ES-I3 (cell line): ENCODE measurements at regions not wholly inside any gene's neighbourhood (a gene's known extent, or its start where the extent isn't known, plus 50 kb on each side); places are given as distances from the start of the nearest gene placed in this dataset.
"Not testable (repeated sequence)": the region's sequence is repeated elsewhere in the genome, so short reads cannot be mapped to it uniquely, and the experiment has no call there.

Experiments used
- H3K36me3 ChIP-seq: 2 replicates; pipeline ENCODE4 v1.6.1; 2013; ENCODE audit warnings: mild to moderate bottlenecking, low read length, control low read depth, moderate library complexity; ENCODE audit not compliant: insufficient read depth
- H3K4me1 ChIP-seq: 2 replicates; pipeline ENCODE4 v1.6.1; 2013; ENCODE audit warnings: mild to moderate bottlenecking, control low read depth, low read length; ENCODE audit not compliant: insufficient read depth
- H3K9ac ChIP-seq: 2 replicates; pipeline ENCODE4 v1.6.1; 2013; ENCODE audit warnings: low read depth, mild to moderate bottlenecking, low read length, moderate library complexity
- H3K9me3 ChIP-seq: 2 replicates; pipeline ENCODE4 v1.6.1; 2013; ENCODE audit warnings: mild to moderate bottlenecking, low read length, moderate library complexity; ENCODE audit not compliant: control insufficient read depth, insufficient read depth

GRCh38 chr4:138475116-138475515 is 233.0 kb upstream of the SLC7A11 start:
- Histone ChIP-seq H3K9ac (no peak overlapping the region), H3K36me3 (no peaks in the 10 kb centered on the region), H3K4me1 (peaks cover 7% of the 10 kb centered on the region; the same call in 1 of the 2 replicates), H3K9me3 (no peaks in the 10 kb centered on the region)

- Histone ChIP-seq H3K9ac (no peak overlapping the region), H3K36me3 (no peaks in the 10 kb centered on the region), H3K9me3 (no peaks in the 10 kb centered on the region), H3K4me1 (peaks cover 7% of the 10 kb centered on the region; the same call in 1 of the 2 replicates)
These were observed 231.2 kb upstream of the SLC7A11 start for GRCh38 chr4:138473339-138473738.

GRCh38 chr4:138460477-138461414 is 218.6 kb upstream of the SLC7A11 start:
- Histone ChIP-seq H3K9ac (no peak overlapping the region), H3K36me3 (no peaks in the 10 kb centered on the region), H3K4me1 (peaks cover 6% of the 10 kb centered on the region; the same call in 1 of the 2 replicates), H3K9me3 (no peaks in the 10 kb centered on the region)

DNA sequence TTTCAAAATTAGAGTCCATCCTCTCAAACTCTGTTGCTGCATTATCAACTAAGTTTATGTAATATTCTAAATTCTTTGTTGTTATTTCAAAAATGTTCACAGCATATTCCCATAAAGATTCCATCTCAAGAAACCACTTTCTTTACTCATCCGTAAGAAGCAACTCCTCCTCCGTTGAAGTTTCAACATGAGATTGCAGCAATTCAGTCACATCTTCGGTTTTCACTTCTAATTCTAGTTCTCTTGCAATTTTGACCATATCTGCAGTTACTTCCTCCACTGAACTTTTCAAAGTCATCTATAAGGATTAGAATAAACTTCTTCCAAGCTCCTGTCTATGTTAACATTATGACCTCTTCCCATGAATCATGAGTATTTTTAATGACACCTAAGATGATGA is 216.6 kb upstream of the SLC7A11 start:
- no peaks in the 10 kb centered on the region for H3K36me3 ChIP-seq
- H3K4me1 ChIP-seq = peaks cover 10% of the 10 kb centered on the region
- H3K9me3 ChIP-seq = no peaks in the 10 kb centered on the region
- H3K9ac ChIP-seq = no peak overlapping the region

GRCh38 chr4:138456349-138456748 is 214.2 kb upstream of the SLC7A11 start:
- not testable (repeated sequence) for H3K9ac ChIP-seq, H3K9me3 ChIP-seq
- peaks cover 10% of the 10 kb centered on the region for H3K4me1 ChIP-seq

GRCh38 chr4:138455097-138455496 is 212.9 kb upstream of the SLC7A11 start:
- H3K9me3 ChIP-seq = no peaks in the 10 kb centered on the region
- H3K36me3 ChIP-seq = no peaks in the 10 kb centered on the region
- H3K9ac ChIP-seq = no peak overlapping the region
- peaks cover 10% of the 10 kb centered on the region for H3K4me1 ChIP-seq

More at GRCh38 chr4:138456349-138456748, 214.2 kb upstream of the SLC7A11 start:
- not testable (repeated sequence) for H3K36me3 ChIP-seq

- no peak overlapping the region for H3K9ac ChIP-seq
- H3K4me1 ChIP-seq = peaks cover 10% of the 10 kb centered on the region
- H3K36me3 ChIP-seq = no peaks in the 10 kb centered on the region
- no peaks in the 10 kb centered on the region for H3K9me3 ChIP-seq
These were observed 210.7 kb upstream of the SLC7A11 start for GRCh38 chr4:138452826-138453225.

GRCh38 chr4:138451276-138451663 is 209.1 kb upstream of the SLC7A11 start:
- Histone ChIP-seq H3K4me1 (peaks cover 4% of the 10 kb centered on the region), H3K9ac (no peak overlapping the region)

DNA sequence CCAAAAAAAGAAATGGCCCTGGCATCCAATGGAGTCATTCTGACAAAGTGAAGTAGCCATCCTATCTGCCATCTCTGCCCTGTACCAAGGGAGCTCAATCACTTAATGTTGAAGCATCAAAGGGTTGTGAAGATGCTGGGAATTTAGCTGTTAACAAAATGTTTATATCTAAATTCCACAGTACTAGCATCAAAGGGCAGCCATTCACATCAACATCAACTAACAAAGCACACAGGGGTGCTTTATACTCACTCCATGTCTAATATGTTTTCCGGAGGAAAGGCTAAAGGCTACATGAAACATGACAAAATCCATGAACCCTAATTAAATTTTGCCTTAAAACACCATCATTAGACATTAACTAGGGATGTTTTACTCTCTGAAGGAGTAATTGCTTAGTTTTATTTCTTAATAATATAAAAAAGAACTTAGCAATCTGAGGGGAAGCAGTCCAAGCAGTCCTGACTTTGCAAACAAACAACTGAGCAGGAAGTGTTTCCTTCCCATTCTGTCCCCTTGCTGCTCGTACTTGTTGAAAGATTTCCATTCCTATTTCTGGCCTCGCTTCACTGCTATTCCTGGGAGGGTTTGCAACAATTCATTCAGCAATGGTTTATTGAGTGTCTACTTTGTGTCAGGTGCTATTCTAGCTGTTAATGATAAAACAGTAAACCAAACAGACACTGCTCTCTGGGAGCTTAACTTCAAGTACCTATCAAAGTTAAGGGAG is 208.6 kb upstream of the SLC7A11 start:
- Histone ChIP-seq H3K36me3 (no peaks in the 10 kb centered on the region), H3K4me1 (peaks cover 4% of the 10 kb centered on the region), H3K9ac (no peak overlapping the region), H3K9me3 (no peaks in the 10 kb centered on the region)

More at GRCh38 chr4:138451276-138451663, 209.1 kb upstream of the SLC7A11 start:
- Histone ChIP-seq H3K9me3 (no peaks in the 10 kb centered on the region), H3K36me3 (no peaks in the 10 kb centered on the region)

DNA sequence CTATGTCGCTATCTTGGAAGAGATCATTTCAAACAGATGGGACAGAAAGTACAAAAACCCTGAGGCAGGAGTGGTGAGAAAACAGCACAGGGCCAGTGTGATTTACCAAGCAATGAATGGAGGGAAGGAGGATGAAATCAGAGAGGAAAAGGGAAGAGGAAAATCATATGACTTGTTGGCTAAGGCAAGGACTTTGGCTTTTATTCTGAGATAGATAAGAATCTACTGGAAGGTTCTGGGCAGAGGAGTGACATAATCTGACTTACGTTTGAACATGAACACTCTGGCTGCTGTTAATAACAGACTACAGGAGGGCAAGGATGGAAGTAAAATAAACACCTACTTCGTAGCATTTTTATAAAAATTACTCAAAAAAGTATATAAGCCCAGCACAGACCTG is 207.8 kb upstream of the SLC7A11 start:
- H3K36me3 ChIP-seq = no peaks in the 10 kb centered on the region
- H3K9me3 ChIP-seq = no peaks in the 10 kb centered on the region
- H3K4me1 ChIP-seq = no peaks in the 10 kb centered on the region
- H3K9ac ChIP-seq = no peak overlapping the region

DNA sequence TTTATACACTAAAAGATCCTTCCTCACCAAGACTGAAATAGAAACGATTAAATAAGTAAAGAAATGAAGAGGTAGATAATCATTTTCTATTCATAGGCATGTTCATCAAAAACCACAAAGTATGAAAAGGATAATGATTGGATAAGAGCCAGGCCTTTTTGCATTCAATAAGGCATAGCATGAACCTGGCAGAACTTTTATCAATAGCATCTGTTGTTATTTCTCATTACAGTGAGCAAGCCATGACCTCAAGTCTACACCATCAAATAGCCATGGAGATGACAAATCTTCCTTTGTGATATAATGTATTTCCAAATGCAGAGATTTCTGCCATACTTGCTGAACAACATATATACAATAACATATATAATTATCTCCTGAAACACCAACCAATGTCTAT is 206.0 kb upstream of the SLC7A11 start:
- no peak overlapping the region for H3K9ac ChIP-seq
- no peaks in the 10 kb centered on the region for H3K4me1 ChIP-seq
- H3K36me3 ChIP-seq = no peaks in the 10 kb centered on the region
- no peaks in the 10 kb centered on the region for H3K9me3 ChIP-seq

DNA sequence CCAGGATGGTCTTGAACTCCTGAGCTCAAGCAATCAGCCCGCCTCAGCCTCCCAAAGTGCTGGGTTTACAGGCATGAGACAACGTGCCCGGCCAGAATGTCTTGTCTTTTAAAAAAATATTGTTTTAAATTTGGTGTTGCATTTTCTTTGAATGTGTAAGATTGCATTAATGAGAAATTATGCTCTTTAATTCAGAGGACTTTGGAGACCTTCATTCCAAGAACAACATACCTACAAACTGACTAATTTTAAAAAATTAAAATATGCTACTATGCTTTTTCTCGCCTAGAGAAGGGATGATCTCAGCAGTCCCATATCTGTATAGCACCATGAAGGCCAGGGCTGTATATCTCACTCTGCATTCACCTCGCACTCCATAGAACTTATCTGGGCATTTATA is 204.3 kb upstream of the SLC7A11 start:
- no peak overlapping the region for H3K9ac ChIP-seq
- H3K36me3 ChIP-seq = no peaks in the 10 kb centered on the region
- no peaks in the 10 kb centered on the region for H3K9me3 ChIP-seq

GRCh38 chr4:138445098-138445497 is 202.9 kb upstream of the SLC7A11 start:
- Histone ChIP-seq H3K36me3 (no peaks in the 10 kb centered on the region), H3K4me1 (no peaks in the 10 kb centered on the region), H3K9ac (no peak overlapping the region), H3K9me3 (no peaks in the 10 kb centered on the region)

More for the DNA sequence above, 204.3 kb upstream of the SLC7A11 start:
- H3K4me1 ChIP-seq = no peaks in the 10 kb centered on the region

DNA sequence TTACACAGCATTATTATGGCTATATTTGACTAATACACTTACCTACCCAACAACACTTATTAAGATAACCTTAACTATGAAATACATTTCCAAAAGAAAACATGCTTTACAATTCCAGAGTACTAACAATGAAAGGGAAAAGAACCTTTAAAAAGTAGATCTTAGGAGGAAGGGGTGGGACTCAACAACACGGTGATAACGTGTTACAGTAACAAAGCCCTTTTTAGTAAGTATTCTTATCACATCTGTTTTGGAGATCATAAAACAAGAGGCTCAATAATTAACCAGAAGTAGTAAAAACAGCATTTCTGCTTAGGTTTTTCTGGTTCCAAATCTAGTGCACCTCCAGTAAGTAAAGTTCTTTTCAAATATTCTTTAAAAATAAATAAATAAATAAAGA is 202.1 kb upstream of the SLC7A11 start:
- Histone ChIP-seq H3K4me1 (no peaks in the 10 kb centered on the region), H3K9me3 (no peaks in the 10 kb centered on the region), H3K36me3 (no peaks in the 10 kb centered on the region), H3K9ac (no peak overlapping the region)
